CD8-positive, alpha-beta memory T cell (primary cell): ENCODE measurements at regions not wholly inside any gene's neighbourhood (a gene's known extent, or its start where the extent isn't known, plus 50 kb on each side); places are given as distances from the start of the nearest gene placed in this dataset.

Experiments
- CTCF ChIA-PET: fragments of 350-600 bp; sonication (Branson Sonifier 250); formaldehyde crosslinking; loops from one replicate; lab custom pipeline; 2021; ENCODE audit warnings: antibody characterized with exemption; lab: Charles Lee
- POLR2A ChIA-PET: fragments of 350-600 bp; sonication (Branson Sonifier 250); formaldehyde crosslinking; loops from one replicate; lab custom pipeline; 2021; ENCODE audit warnings: antibody characterized with exemption; lab: Charles Lee
- DNase-seq, 5 donors: peaks; one replicate each; pipeline versions ENCODE4 v3.0.0 to v3.0.0-alpha.2; 2020 to 2022; ENCODE audit warnings: mixed read lengths in 1 of 5
- H3K27ac ChIP-seq: one replicate; pipeline ENCODE4 v1.7.0; 2013; ENCODE audit warnings: low read depth, mild to moderate bottlenecking, low read length, moderate library complexity
- H3K27me3 ChIP-seq: 2 replicates; pipeline ENCODE4 v1.7.0; 2013; ENCODE audit warnings: low read length, mild to moderate bottlenecking; ENCODE audit not compliant: insufficient read depth, poor library complexity, severe bottlenecking
- H3K36me3 ChIP-seq: 2 replicates; pipeline ENCODE4 v1.7.0; 2013; ENCODE audit warnings: mild to moderate bottlenecking, low read length, moderate library complexity; ENCODE audit not compliant: insufficient read depth
- H3K4me1 ChIP-seq: 2 replicates; pipeline ENCODE4 v1.7.0; 2013; ENCODE audit warnings: mild to moderate bottlenecking, low read length, moderate library complexity; ENCODE audit not compliant: insufficient read depth
- H3K4me3 ChIP-seq: 2 replicates; pipeline ENCODE4 v1.7.0; 2013; ENCODE audit warnings: mild to moderate bottlenecking, low read length
- H3K9me3 ChIP-seq: 2 replicates; pipeline ENCODE4 v1.7.0; 2013; ENCODE audit warnings: mild to moderate bottlenecking, low read length
- H3K27ac Mint-ChIP-seq, 8 donors: one replicate each; pipeline ENCODE4 v1.8.0; 2020 to 2021; ENCODE audit warnings: mixed read lengths in 8 of 8, mild to moderate bottlenecking in 6 of 8, inconsistent platforms in 3 of 8, moderate library complexity in 3 of 8
- H3K27me3 Mint-ChIP-seq, 2 donors: one replicate each; pipeline ENCODE4 v1.8.0; 2020 to 2021; ENCODE audit warnings: mixed read lengths in 2 of 2, mild to moderate bottlenecking in 1 of 2, moderate library complexity in 1 of 2
- H3K36me3 Mint-ChIP-seq, 3 donors: one replicate each; pipeline ENCODE4 v1.8.0; 2020 to 2021; ENCODE audit warnings: mixed read lengths in 3 of 3, inconsistent platforms in 1 of 3, mild to moderate bottlenecking in 1 of 3
- H3K4me1 Mint-ChIP-seq, 3 donors: one replicate each; pipeline ENCODE4 v1.8.0; 2020 to 2021; ENCODE audit warnings: mixed read lengths in 3 of 3, inconsistent platforms in 1 of 3, mild to moderate bottlenecking in 1 of 3
- H3K4me3 Mint-ChIP-seq, 7 donors: one replicate each; pipeline ENCODE4 v1.8.0; 2020 to 2021; ENCODE audit warnings: mixed read lengths in 7 of 7, mild to moderate bottlenecking in 6 of 7, moderate library complexity in 4 of 7, inconsistent platforms in 2 of 7
- H3K9me3 Mint-ChIP-seq, 5 donors: one replicate each; pipeline ENCODE4 v1.8.0; 2020 to 2022; ENCODE audit warnings: mixed read lengths in 5 of 5, mild to moderate bottlenecking in 3 of 5, moderate library complexity in 2 of 5, inconsistent platforms in 1 of 5

GRCh38 chr17:34769899-34770298 lies 190.5 kb downstream of the TMEM132E start:
- no peaks in the 10 kb centered on the region for H3K4me1 ChIP-seq
- CTCF ChIA-PET: no interaction called here
- no peak overlapping the region for H3K27ac ChIP-seq
- Mint-ChIP-seq H3K9me3 (no peaks in the 10 kb centered on the region), H3K4me1 (no peaks in the 10 kb centered on the region), H3K4me3 (no peak overlapping the region), H3K27me3 (peaks cover 14 to 60% of the 10 kb centered on the region in 2 donors), H3K36me3 (no peaks in the 10 kb centered on the region), H3K27ac (no peak overlapping the region)
- H3K4me3 ChIP-seq: no peak overlapping the region
- H3K9me3 ChIP-seq: no peaks in the 10 kb centered on the region
- H3K36me3 ChIP-seq: no peaks in the 10 kb centered on the region
- DNase-seq: no peak
- POLR2A ChIA-PET: no interaction called here
- peaks cover 4% of the 10 kb centered on the region for H3K27me3 ChIP-seq

GRCh38 chr17:34769049-34769448 lies 189.7 kb downstream of the TMEM132E start:
- CTCF ChIA-PET: no interaction called here
- Histone ChIP-seq H3K4me1 (no peaks in the 10 kb centered on the region), H3K36me3 (no peaks in the 10 kb centered on the region), H3K9me3 (no peaks in the 10 kb centered on the region), H3K4me3 (no peak overlapping the region), H3K27ac (no peak overlapping the region), H3K27me3 (peaks cover 4% of the 10 kb centered on the region)
- no peaks in the 10 kb centered on the region for H3K4me1 Mint-ChIP-seq
- H3K27ac Mint-ChIP-seq: no peak overlapping the region
- H3K27me3 Mint-ChIP-seq: peaks cover 17 to 56% of the 10 kb centered on the region in 2 donors
- H3K9me3 Mint-ChIP-seq: no peaks in the 10 kb centered on the region
- POLR2A ChIA-PET: no interaction called here
- no peaks in the 10 kb centered on the region for H3K36me3 Mint-ChIP-seq
- H3K4me3 Mint-ChIP-seq: no peak overlapping the region
- DNase-seq: no peak

GRCh38 chr17:34765291-34765690 lies 185.9 kb downstream of the TMEM132E start:
- no peaks in the 10 kb centered on the region for H3K27me3 ChIP-seq
- ChIA-PET CTCF (no interaction called here), POLR2A (no interaction called here)
- Mint-ChIP-seq H3K27ac (no peak overlapping the region), H3K4me3 (no peak overlapping the region), H3K9me3 (no peaks in the 10 kb centered on the region), H3K27me3 (peaks cover 15 to 54% of the 10 kb centered on the region in 2 donors), H3K4me1 (no peaks in the 10 kb centered on the region), H3K36me3 (peaks cover 0 to 1% (median 0%) of the 10 kb centered on the region in 3 donors)
- no peak for DNase-seq
- no peaks in the 10 kb centered on the region for H3K4me1 ChIP-seq
- no peaks in the 10 kb centered on the region for H3K9me3 ChIP-seq
- H3K36me3 ChIP-seq: no peaks in the 10 kb centered on the region
- H3K4me3 ChIP-seq: no peak overlapping the region
- no peak overlapping the region for H3K27ac ChIP-seq

- no peak for DNase-seq
- H3K9me3 Mint-ChIP-seq: no peaks in the 10 kb centered on the region
- no peaks in the 10 kb centered on the region for H3K27me3 ChIP-seq
- ChIA-PET CTCF (no interaction called here), POLR2A (no interaction called here)
- H3K27ac Mint-ChIP-seq: no peak overlapping the region
- H3K36me3 Mint-ChIP-seq: peaks cover 0 to 1% (median 0%) of the 10 kb centered on the region in 3 donors
- H3K27me3 Mint-ChIP-seq: peaks cover 15 to 48% of the 10 kb centered on the region in 2 donors
- no peaks in the 10 kb centered on the region for H3K9me3 ChIP-seq
- H3K27ac ChIP-seq: no peak overlapping the region
- H3K4me1 Mint-ChIP-seq: no peaks in the 10 kb centered on the region
- no peak overlapping the region for H3K4me3 ChIP-seq
- H3K4me1 ChIP-seq: no peaks in the 10 kb centered on the region
- H3K4me3 Mint-ChIP-seq: peak overlapping the region in 1 of 7 donors; percentile 14
- no peaks in the 10 kb centered on the region for H3K36me3 ChIP-seq
These were observed 185.3 kb downstream of the TMEM132E start for GRCh38 chr17:34764716-34765115.

- Histone ChIP-seq H3K9me3 (no peaks in the 10 kb centered on the region), H3K27ac (no peak overlapping the region), H3K27me3 (no peaks in the 10 kb centered on the region), H3K4me1 (no peaks in the 10 kb centered on the region), H3K36me3 (no peaks in the 10 kb centered on the region), H3K4me3 (no peak overlapping the region)
- peaks cover 0 to 1% (median 0%) of the 10 kb centered on the region in 3 donors for H3K36me3 Mint-ChIP-seq
- POLR2A ChIA-PET: no interaction called here
- DNase-seq: no peak
- no peaks in the 10 kb centered on the region for H3K4me1 Mint-ChIP-seq
- H3K4me3 Mint-ChIP-seq: no peak overlapping the region
- H3K9me3 Mint-ChIP-seq: no peaks in the 10 kb centered on the region
- H3K27me3 Mint-ChIP-seq: peaks cover 12 to 47% of the 10 kb centered on the region in 2 donors
- CTCF ChIA-PET: no interaction called here
- no peak overlapping the region for H3K27ac Mint-ChIP-seq
These were observed 184.6 kb downstream of the TMEM132E start for GRCh38 chr17:34763728-34764665.

GRCh38 chr17:34762078-34762477 lies 182.7 kb downstream of the TMEM132E start:
- no peak overlapping the region for H3K4me3 ChIP-seq
- H3K4me3 Mint-ChIP-seq: no peak overlapping the region
- H3K27me3 Mint-ChIP-seq: peaks cover 21 to 53% of the 10 kb centered on the region in 2 donors
- no peak overlapping the region for H3K27ac Mint-ChIP-seq
- H3K27me3 ChIP-seq: no peaks in the 10 kb centered on the region
- peaks cover 0 to 1% (median 0%) of the 10 kb centered on the region in 3 donors for H3K36me3 Mint-ChIP-seq
- ChIA-PET POLR2A (no interaction called here), CTCF (no interaction called here)
- no peak overlapping the region for H3K27ac ChIP-seq
- no peaks in the 10 kb centered on the region for H3K4me1 Mint-ChIP-seq
- H3K9me3 Mint-ChIP-seq: no peaks in the 10 kb centered on the region
- no peaks in the 10 kb centered on the region for H3K36me3 ChIP-seq
- H3K4me1 ChIP-seq: no peaks in the 10 kb centered on the region
- no peak for DNase-seq
- no peaks in the 10 kb centered on the region for H3K9me3 ChIP-seq

GRCh38 chr17:34761646-34762045 lies 182.3 kb downstream of the TMEM132E start:
- Mint-ChIP-seq H3K4me3 (no peak overlapping the region), H3K27ac (no peak overlapping the region), H3K9me3 (no peaks in the 10 kb centered on the region), H3K36me3 (peaks cover 0 to 1% (median 0%) of the 10 kb centered on the region in 3 donors), H3K27me3 (peaks cover 21 to 51% of the 10 kb centered on the region in 2 donors), H3K4me1 (no peaks in the 10 kb centered on the region)
- ChIA-PET CTCF (no interaction called here), POLR2A (no interaction called here)
- no peaks in the 10 kb centered on the region for H3K9me3 ChIP-seq
- no peak for DNase-seq
- H3K36me3 ChIP-seq: no peaks in the 10 kb centered on the region
- H3K27ac ChIP-seq: no peak overlapping the region
- H3K4me3 ChIP-seq: no peak overlapping the region
- H3K4me1 ChIP-seq: no peaks in the 10 kb centered on the region
- no peaks in the 10 kb centered on the region for H3K27me3 ChIP-seq

GRCh38 chr17:34760931-34761495 lies 181.6 kb downstream of the TMEM132E start:
- no peaks in the 10 kb centered on the region for H3K4me1 ChIP-seq
- Mint-ChIP-seq H3K27ac (no peak overlapping the region), H3K4me1 (no peaks in the 10 kb centered on the region), H3K9me3 (no peaks in the 10 kb centered on the region), H3K27me3 (peaks cover 24 to 57% of the 10 kb centered on the region in 2 donors), H3K36me3 (peaks cover 0 to 1% (median 0%) of the 10 kb centered on the region in 3 donors), H3K4me3 (no peak overlapping the region)
- DNase-seq: no peak
- H3K4me3 ChIP-seq: no peak overlapping the region
- no peaks in the 10 kb centered on the region for H3K9me3 ChIP-seq
- H3K27ac ChIP-seq: no peak overlapping the region
- CTCF ChIA-PET: no interaction called here
- H3K27me3 ChIP-seq: no peaks in the 10 kb centered on the region
- POLR2A ChIA-PET: no interaction called here
- no peaks in the 10 kb centered on the region for H3K36me3 ChIP-seq
